Right cardiac atrium (tissue), 5 donors: ENCODE measurements at regions not wholly inside any gene's neighbourhood (a gene's known extent, or its start where the extent isn't known, plus 50 kb on each side); places are given as distances from the start of the nearest gene placed in this dataset.

Experiments
- ATAC-seq, 2 donors: fragments of 200-7000 bp; cut with Tn5 transposase; one replicate each; pipeline versions ENCODE4 v1.8.0 to v1.9.1; 2020; ENCODE audit warnings: moderate library complexity in 2 of 2, mild to moderate bottlenecking in 1 of 2
- DNase-seq, 3 donors: peaks; one replicate each; pipeline ENCODE4 v3.0.0-alpha.2; 2020
- H3K27ac ChIP-seq: one replicate; pipeline ENCODE4 v1.5.1; 2013; ENCODE audit warnings: mild to moderate bottlenecking, low read length, control low read depth, moderate library complexity
- H3K27me3 ChIP-seq: one replicate; pipeline ENCODE4 v1.6.1; 2013; ENCODE audit not compliant: control insufficient read depth, insufficient read depth
- H3K4me1 ChIP-seq: one replicate; pipeline ENCODE4 v1.6.1; 2013; ENCODE audit warnings: low read length; ENCODE audit not compliant: control insufficient read depth, insufficient read depth
- H3K4me3 ChIP-seq: one replicate; pipeline ENCODE4 v1.5.1; 2013; ENCODE audit warnings: low read length, control low read depth
- H3K9me3 ChIP-seq: one replicate; pipeline ENCODE4 v1.6.1; 2013; ENCODE audit warnings: low read length; ENCODE audit not compliant: control insufficient read depth
- WGBS: extraction: QIAGEN DNeasy Blood & Tissue Kit; methylation state at CpG from one replicate; pipeline ENCODE4 v1.1.7; 2013; 5-methylcytosine and 5-hydroxymethylcytosine counted together
- intact Hi-C, 4 donors: fragments of 100-400 bp; cut with DNase I; formaldehyde crosslinking; loops; one replicate each; pipeline versions ENCODE4 v1.11.0 to v1.14.0; 2022 to 2023
- donor health status: healthy with polysubstance abuse.
- donor health status: DM: no; HTN: yes; CAD: no.
- donor health status: DM: no; HTN: no; CAD: no.
- donor health status: DM: no; HTN: yes; CAD: no; lungs with severe emphysema.
- donor health status: DM: yes; HTN: yes; CAD: no.

DNA sequence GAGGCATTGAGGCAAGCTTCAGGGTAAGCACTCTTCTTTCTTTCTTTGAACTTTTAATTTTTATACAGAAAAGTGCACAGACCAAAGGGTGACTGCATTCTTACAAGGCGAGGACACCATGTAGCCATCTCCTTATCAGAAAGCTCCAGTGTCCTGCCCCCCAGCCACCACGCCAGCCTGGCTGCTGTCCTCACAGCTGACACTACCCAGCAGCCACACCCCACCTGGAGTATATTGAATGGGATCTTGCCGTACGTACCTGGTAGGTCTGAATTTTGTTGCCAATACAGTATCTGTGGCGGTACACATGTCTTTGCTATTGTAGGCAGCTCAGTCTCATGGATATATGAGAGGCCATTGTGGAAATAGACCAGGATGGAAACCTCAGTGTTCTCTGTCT lies 284.0 kb upstream of the IRX2 start:
- no peaks in the 10 kb centered on the region for H3K27me3 ChIP-seq
- 78% methylated on average over 5 of the region's 5 CpGs for WGBS
- DNase-seq (no peak), ATAC-seq (no peak)
- intact Hi-C loops: no loop called here
- no peak overlapping the region for H3K27ac ChIP-seq
- no peaks in the 10 kb centered on the region for H3K4me1 ChIP-seq
- H3K9me3 ChIP-seq: peaks cover 2% of the 10 kb centered on the region
- H3K4me3 ChIP-seq: no peak overlapping the region

DNA sequence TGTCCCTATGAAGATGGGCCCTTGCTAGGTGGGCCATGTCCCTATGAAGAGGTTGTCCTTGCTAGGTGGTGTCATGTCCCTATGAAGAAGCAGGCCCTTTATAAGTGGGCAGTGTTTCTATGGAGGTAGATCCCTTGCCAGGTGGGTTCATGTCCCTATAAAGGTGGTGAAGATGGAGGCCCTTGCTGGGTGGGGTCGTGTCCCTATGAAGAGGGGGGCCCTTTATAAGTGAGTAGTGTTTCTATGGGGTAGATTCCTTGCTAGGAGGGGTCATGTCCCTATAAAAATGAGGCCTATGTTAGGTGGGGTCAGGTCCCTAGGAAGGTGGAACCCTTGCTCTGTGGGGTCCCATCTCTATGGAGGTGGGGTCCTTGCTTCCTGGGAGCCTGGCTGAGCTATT lies 283.4 kb upstream of the IRX2 start:
- no peak overlapping the region for H3K4me3 ChIP-seq
- H3K4me1 ChIP-seq: no peaks in the 10 kb centered on the region
- ATAC-seq (no peak), DNase-seq (no peak)
- H3K27me3 ChIP-seq: no peaks in the 10 kb centered on the region
- intact Hi-C loops: no loop called here
- H3K27ac ChIP-seq: no peak overlapping the region
- H3K9me3 ChIP-seq: peaks cover 2% of the 10 kb centered on the region
- WGBS: 59% methylated on average over 1 of the region's 1 CpG

DNA sequence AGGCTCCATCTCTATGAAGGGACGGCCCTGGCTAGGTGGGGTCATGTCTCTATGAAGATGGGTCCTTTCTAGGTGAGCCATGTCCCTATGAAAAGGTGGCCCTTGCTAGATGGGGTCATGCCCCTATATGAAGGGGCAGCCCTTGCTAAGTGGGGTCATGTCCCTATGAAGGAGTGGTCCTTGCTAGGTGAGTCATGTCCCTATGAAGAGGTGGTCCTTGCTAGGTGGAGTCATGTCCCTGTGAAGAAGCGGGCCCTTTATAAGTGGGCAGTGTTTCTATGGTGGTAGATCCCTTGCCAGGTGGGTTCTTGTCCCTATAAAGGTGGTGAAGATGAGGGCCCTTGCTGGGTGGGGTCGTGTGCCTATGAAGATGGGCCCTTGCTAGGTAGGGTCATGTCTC lies 283.0 kb upstream of the IRX2 start:
- H3K4me3 ChIP-seq: no peak overlapping the region
- DNase-seq: no peak
- WGBS: 72% methylated on average over 3 of the region's 3 CpGs
- H3K27me3 ChIP-seq: no peaks in the 10 kb centered on the region
- ATAC-seq: no peak
- H3K27ac ChIP-seq: no peak overlapping the region
- intact Hi-C loops: no loop called here
- no peaks in the 10 kb centered on the region for H3K4me1 ChIP-seq
- peaks cover 2% of the 10 kb centered on the region for H3K9me3 ChIP-seq

DNA sequence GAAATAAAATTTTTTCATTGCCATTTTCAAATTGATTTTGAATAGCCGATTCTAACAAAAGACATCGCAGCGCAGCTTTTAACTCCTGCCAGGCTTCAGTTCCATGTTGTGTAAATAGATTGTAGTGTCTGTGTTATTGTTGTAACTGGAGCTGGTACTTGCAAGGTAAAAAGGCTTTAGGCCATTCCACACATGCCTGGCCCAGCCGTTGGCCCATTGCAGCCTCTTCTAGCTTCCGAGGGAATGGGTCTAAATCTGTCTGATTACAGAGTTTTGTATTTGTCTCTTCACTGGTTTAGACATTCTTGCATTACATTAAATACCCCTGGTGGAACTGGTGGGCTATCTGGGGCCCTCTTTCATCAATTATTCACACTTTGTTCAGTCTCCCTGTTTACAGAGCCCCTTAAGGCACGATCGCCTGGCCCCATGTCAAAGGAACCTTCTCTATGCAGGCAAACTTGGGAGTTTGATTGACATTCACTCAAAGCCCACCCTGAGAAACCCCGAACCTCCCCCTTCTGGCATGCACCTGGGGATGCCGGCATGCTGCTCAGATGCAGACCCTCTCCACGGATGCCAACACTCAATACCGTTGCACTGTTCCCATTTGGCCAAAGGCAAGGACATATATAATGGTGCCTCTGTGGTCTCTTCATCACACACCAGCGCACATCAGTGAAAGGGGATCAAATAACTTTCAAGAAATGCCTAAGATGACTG lies 281.7 kb upstream of the IRX2 start:
- no peak overlapping the region for H3K27ac ChIP-seq
- no peak overlapping the region for H3K4me3 ChIP-seq
- intact Hi-C loops: no loop called here
- 77% methylated on average over 12 of the region's 12 CpGs for WGBS
- H3K9me3 ChIP-seq: peaks cover 2% of the 10 kb centered on the region
- DNase-seq (no peak), ATAC-seq (no peak)
- no peaks in the 10 kb centered on the region for H3K27me3 ChIP-seq
- no peaks in the 10 kb centered on the region for H3K4me1 ChIP-seq

DNA sequence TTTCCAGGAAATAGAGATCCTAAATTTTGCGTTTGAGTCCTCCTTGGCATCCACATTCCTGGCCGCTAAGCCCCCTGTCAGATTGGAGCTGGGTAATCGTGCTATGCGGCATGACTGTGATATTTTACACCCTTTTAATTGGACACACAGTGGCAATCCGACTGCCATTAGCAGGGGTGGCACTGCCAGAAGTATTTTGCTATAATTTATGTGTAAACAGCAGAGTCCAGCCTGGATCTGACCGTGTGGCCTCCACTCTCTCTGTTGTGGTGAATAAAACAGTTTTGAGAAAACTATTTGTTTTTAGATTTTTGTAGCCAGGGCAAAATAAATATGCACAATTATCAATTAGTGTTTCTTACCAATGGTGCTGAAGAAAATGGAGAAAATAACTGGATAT lies 281.0 kb upstream of the IRX2 start:
- Histone ChIP-seq H3K9me3 (peaks cover 2% of the 10 kb centered on the region), H3K27ac (no peak overlapping the region), H3K4me1 (no peaks in the 10 kb centered on the region), H3K27me3 (no peaks in the 10 kb centered on the region), H3K4me3 (no peak overlapping the region)
- 75% methylated on average over 6 of the region's 6 CpGs for WGBS
- no peak for DNase-seq
- intact Hi-C loops: no loop called here
- ATAC-seq: no peak

DNA sequence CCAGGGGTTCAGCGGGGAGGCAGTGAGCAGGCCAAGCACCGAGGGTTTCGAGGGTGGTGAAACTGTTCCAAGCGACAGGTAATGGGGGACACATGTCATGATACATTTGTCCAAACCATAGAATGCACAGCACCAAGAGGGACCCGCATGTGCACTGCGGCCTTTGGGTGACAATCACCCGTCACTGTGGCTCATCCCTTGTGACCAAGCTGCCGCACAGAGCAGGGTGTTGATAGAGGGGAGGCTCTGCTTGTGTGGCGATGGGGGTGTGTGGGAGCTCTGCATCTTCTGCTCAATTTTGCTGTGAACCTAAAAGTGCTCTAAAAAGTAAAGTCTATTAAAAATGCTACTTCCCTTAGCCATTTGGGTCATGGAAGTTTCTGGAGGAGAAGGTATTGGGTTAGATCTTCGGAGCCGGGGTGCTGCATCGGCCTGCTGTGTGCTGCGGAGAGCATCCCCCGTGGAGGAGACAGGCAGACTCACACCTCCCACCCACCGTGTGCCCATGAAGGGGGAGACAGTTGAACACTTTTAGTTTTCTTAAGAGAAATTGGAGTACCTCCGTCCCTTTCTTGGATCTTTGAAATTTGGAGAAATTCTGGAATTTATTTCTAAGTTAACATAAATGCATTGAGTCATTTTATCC lies 280.4 kb upstream of the IRX2 start:
- no peak for DNase-seq
- Histone ChIP-seq H3K4me1 (no peaks in the 10 kb centered on the region), H3K9me3 (no peaks in the 10 kb centered on the region), H3K4me3 (no peak overlapping the region), H3K27me3 (no peaks in the 10 kb centered on the region), H3K27ac (no peak overlapping the region)
- 85% methylated on average over 16 of the region's 16 CpGs for WGBS
- no peak for ATAC-seq
- intact Hi-C loops: no loop called here

GRCh38 chr5:3030511-3031165 lies 279.2 kb upstream of the IRX2 start:
- Histone ChIP-seq H3K9me3 (no peaks in the 10 kb centered on the region), H3K4me3 (no peak overlapping the region), H3K27ac (no peak overlapping the region), H3K27me3 (no peaks in the 10 kb centered on the region), H3K4me1 (no peaks in the 10 kb centered on the region)
- intact Hi-C loops: no loop called here
- DNase-seq (no peak), ATAC-seq (no peak)
- 84% methylated on average over 21 of the region's 21 CpGs for WGBS

DNA sequence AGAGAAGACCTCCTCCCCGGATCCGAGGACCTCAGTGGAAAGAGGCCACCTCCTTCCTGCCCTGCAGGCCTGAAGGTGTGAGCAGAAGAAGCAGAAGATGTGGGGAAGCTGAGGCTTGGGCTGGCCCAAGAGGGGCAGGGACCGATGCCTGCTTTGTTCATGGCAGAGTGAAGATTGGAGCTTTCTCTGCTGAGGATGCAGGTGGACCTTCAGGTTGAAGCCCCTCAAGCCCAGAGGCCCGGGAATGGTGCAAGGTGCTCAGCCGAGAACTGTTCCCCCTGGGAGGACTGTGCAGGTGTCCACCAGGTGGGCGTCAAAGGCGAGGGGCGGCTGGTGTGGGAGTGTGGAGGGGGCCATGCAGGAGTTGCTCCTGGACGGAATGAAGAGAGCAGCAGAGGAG lies 277.9 kb upstream of the IRX2 start:
- Histone ChIP-seq H3K4me3 (no peak overlapping the region), H3K4me1 (no peaks in the 10 kb centered on the region), H3K27ac (no peak overlapping the region), H3K27me3 (no peaks in the 10 kb centered on the region), H3K9me3 (no peaks in the 10 kb centered on the region)
- ATAC-seq: no peak
- DNase-seq: no peak
- intact Hi-C loops: no loop called here
- WGBS: 88% methylated on average over 9 of the region's 9 CpGs

DNA sequence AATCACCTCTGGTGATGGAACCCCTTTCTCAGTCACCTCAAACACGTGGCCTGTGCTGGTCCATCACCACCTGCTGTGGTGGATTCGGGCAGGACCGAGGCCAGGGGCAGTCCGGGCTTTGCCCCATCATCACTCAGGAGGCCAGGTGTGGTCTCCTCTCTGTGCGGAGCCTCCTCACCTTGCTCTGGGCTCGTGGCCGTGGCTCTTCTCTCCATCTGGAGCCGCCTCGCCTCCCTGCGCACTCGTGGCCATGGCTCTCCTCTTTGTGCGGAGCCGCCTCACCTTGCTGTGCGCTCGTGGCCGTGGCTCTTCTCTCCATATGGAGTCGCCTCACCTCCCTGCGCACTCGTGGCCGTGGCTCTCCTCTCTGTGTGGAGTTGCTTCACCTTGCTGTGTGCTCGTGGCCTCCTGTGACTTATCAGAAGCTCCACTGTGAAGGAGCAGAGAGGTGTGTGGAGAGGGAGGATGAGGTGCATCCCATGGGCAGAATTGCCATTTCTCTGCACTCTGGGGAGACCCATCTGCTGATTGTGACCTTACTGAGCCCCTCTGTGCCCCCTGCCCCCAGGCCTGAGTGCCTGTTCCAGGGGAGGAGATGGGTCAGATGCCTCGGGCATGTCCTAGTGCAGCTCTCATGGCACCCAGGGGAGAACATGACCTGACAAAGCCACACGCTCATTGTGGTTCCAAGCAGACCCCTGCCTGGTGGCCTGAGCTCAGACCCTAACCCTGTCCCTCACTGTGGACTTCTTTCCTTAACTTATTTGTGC lies 276.6 kb upstream of the IRX2 start:
- Histone ChIP-seq H3K27me3 (no peaks in the 10 kb centered on the region), H3K4me1 (no peaks in the 10 kb centered on the region), H3K27ac (no peak overlapping the region), H3K4me3 (no peak overlapping the region), H3K9me3 (no peaks in the 10 kb centered on the region)
- no peak for DNase-seq
- intact Hi-C loops: no loop called here
- WGBS: 85% methylated on average over 23 of the region's 23 CpGs
- ATAC-seq: no peak

- H3K27me3 ChIP-seq: no peaks in the 10 kb centered on the region
- H3K27ac ChIP-seq: no peak overlapping the region
- DNase-seq: no peak
- ATAC-seq: no peak
- H3K4me1 ChIP-seq: no peaks in the 10 kb centered on the region
- H3K4me3 ChIP-seq: no peak overlapping the region
- WGBS: 82% methylated on average over 17 of the region's 17 CpGs
- intact Hi-C loops: no loop called here
- no peaks in the 10 kb centered on the region for H3K9me3 ChIP-seq
These were observed 275.8 kb upstream of the IRX2 start for GRCh38 chr5:3027185-3027865.
